Adrenal gland (tissue), 5 donors: ENCODE measurements at regions not wholly inside any gene's neighbourhood (a gene's known extent, or its start where the extent isn't known, plus 50 kb on each side); places are given as distances from the start of the nearest gene placed in this dataset.

Experiments used
- CTCF ChIP-seq, 6 experiments: fragments of 450-650 bp in 4 of 6; fragments of 200-600 bp in 2 of 6; sonication (generic) in 1 of 6; IDR thresholded peaks; 1 replicate in 5 of 6; 2 replicates in 1 of 6; pipeline versions ENCODE4 v1.5.1 to v1.8.0; 2016 to 2021; ENCODE audit warnings: antibody characterized with exemption in 6 of 6, mild to moderate bottlenecking in 2 of 6, moderate library complexity in 1 of 6
- POLR2A ChIP-seq, 2 donors: fragments of 450-650 bp; IDR thresholded peaks; one replicate each; pipeline ENCODE4 v1.6.1; 2017; ENCODE audit warnings: antibody characterized with exemption in 2 of 2, mild to moderate bottlenecking in 2 of 2, moderate library complexity in 1 of 2
- donor health status: DM: no; HTN: no; CAD: no.

GRCh38 chrX:82031250-82031649 is 829.3 kb downstream of the SH3BGRL start:
- TF ChIP-seq CTCF (IDR thresholded peaks at IDR 0.05) (no peak), POLR2A (IDR thresholded peaks at IDR 0.05) (no peak)
